Endothelial cell of umbilical vein (primary cell): ENCODE measurements at regions not wholly inside any gene's neighbourhood (a gene's known extent, or its start where the extent isn't known, plus 50 kb on each side); places are given as distances from the start of the nearest gene placed in this dataset.

Source experiments
- BruUV-seq: library from RNA; stranded (reverse); fragments of 400-500 nt; replicated peaks from 2 replicates; lab custom pipeline; 2021; lab: Mats Ljungman, UMichigan
- CTCF ChIA-PET: fragments of 300-600, 350-600 bp; sonication (Branson Sonifier 250); formaldehyde crosslinking; loops from one replicate; lab custom pipeline; 2021; ENCODE audit warnings: antibody characterized with exemption, inconsistent platforms; lab: Charles Lee
- POLR2A ChIA-PET: fragments of 300-600, 350-600 bp; sonication (Branson Sonifier 250); formaldehyde crosslinking; loops from one replicate; lab custom pipeline; 2021; ENCODE audit warnings: antibody characterized with exemption, inconsistent platforms; lab: Charles Lee
- DNase-seq: peaks from one replicate; pipeline ENCODE4 v3.0.0-alpha.2; 2011; ENCODE audit warnings: low read depth, low spot score
- FAIRE-seq: peaks from 2 replicates; lab custom pipeline; 2011; peaks lifted over from hg19 to GRCh38; lab: Jason Lieb, UNC
- H2AFZ ChIP-seq: 2 replicates; pipeline ENCODE4 v1.6.0; 2012; ENCODE audit warnings: low read depth, low read length, control low read depth, inconsistent platforms
- H3K27ac ChIP-seq: 2 replicates; pipeline ENCODE4 v1.5.1; 2011; ENCODE audit warnings: low read depth, mild to moderate bottlenecking, control low read depth, low read length, moderate library complexity; ENCODE audit not compliant: insufficient read depth
- H3K27me3 ChIP-seq, 2 experiments: 2 replicates each; pipeline versions ENCODE4 v1.6.0 to v1.6.1; 2011; ENCODE audit warnings: low read length in 2 of 2, mixed read lengths in 1 of 2; ENCODE audit not compliant: control insufficient read depth in 2 of 2, insufficient read depth in 2 of 2
- H3K36me3 ChIP-seq, 2 experiments: 2 replicates in 1 of 2; 3 replicates in 1 of 2; pipeline ENCODE4 v1.5.1; 2011; ENCODE audit warnings: low read length in 2 of 2, mild to moderate bottlenecking in 1 of 2, moderate library complexity in 1 of 2; ENCODE audit not compliant: control insufficient read depth in 2 of 2, insufficient read depth in 2 of 2; ENCODE audit errors: extremely low read depth in 1 of 2
- H3K4me1 ChIP-seq: 3 replicates; pipeline ENCODE4 v1.5.1; 2011; ENCODE audit warnings: mild to moderate bottlenecking, low read length; ENCODE audit not compliant: control insufficient read depth, insufficient read depth; ENCODE audit errors: extremely low read depth
- H3K4me2 ChIP-seq: 2 replicates; pipeline ENCODE4 v1.6.1; 2011; ENCODE audit warnings: low read length, control low read depth, mixed read lengths; ENCODE audit not compliant: insufficient read depth
- H3K4me3 ChIP-seq, 3 experiments: fragments of 200-600 bp in 1 of 3; sonication (generic), shearing (Covaris generic) in 1 of 3; replicated peaks in 1 of 3; 2 replicates each; pipeline ENCODE4 v1.5.1; 2011 to 2016; ENCODE audit warnings: control low read depth in 3 of 3, low read length in 3 of 3, mild to moderate bottlenecking in 2 of 3, inconsistent platforms in 1 of 3, low read depth in 1 of 3, moderate library complexity in 1 of 3; ENCODE audit not compliant: insufficient read depth in 1 of 3
- H3K79me2 ChIP-seq: 2 replicates; pipeline ENCODE4 v1.6.0; 2012; ENCODE audit warnings: low read length, inconsistent platforms; ENCODE audit not compliant: control insufficient read depth, insufficient read depth
- H3K9ac ChIP-seq: replicated peaks from 2 replicates; pipeline ENCODE3; 2011; ENCODE audit warnings: low read length, control low read depth; ENCODE audit not compliant: insufficient read depth; ENCODE audit errors: extremely low read depth
- H3K9me1 ChIP-seq: replicated peaks from 3 replicates; pipeline ENCODE4 v1.6.0; 2011; ENCODE audit warnings: mild to moderate bottlenecking, low read length; ENCODE audit not compliant: control insufficient read depth, insufficient read depth; ENCODE audit errors: extremely low read depth
- H3K9me3 ChIP-seq: replicated peaks from 2 replicates; pipeline ENCODE4 v1.5.1; 2012; ENCODE audit warnings: low read length, inconsistent platforms; ENCODE audit not compliant: control insufficient read depth, insufficient read depth
- H4K20me1 ChIP-seq: replicated peaks from 2 replicates; pipeline ENCODE3; 2011; ENCODE audit warnings: mild to moderate bottlenecking, low read length; ENCODE audit not compliant: control insufficient read depth, insufficient read depth; ENCODE audit errors: extremely low read depth
- CTCF ChIP-seq, 2 donors: IDR thresholded peaks; 1 replicate in 1 of 2; 2 replicates in 1 of 2; pipeline ENCODE4 v1.5.1; 2011; ENCODE audit warnings: low read length in 2 of 2, mild to moderate bottlenecking in 2 of 2, moderate library complexity in 2 of 2, control low read depth in 1 of 2, inconsistent platforms in 1 of 2, low read depth in 1 of 2; ENCODE audit not compliant: insufficient read depth in 1 of 2; ENCODE audit errors: extremely low read depth in 1 of 2
- EZH2 ChIP-seq: IDR thresholded peaks from 2 replicates; pipeline ENCODE4 v1.6.1; 2012; ENCODE audit warnings: borderline replicate concordance, low read depth, mild to moderate bottlenecking, moderate library complexity, low read length, inconsistent platforms; ENCODE audit not compliant: severe bottlenecking
- FOS ChIP-seq: IDR thresholded peaks from 2 replicates; pipeline ENCODE4 v1.6.1; 2011; ENCODE audit warnings: mild to moderate bottlenecking, low read length, moderate library complexity, borderline replicate concordance; ENCODE audit not compliant: insufficient read depth
- GATA2 ChIP-seq: IDR thresholded peaks from 2 replicates; pipeline ENCODE4 v1.7.0; 2011; ENCODE audit warnings: low read depth, mild to moderate bottlenecking, moderate library complexity, mixed read lengths, low read length; ENCODE audit not compliant: insufficient read length, insufficient read depth
- JUN ChIP-seq: IDR thresholded peaks from 2 replicates; pipeline ENCODE4 v1.6.1; 2011; ENCODE audit warnings: borderline replicate concordance, low read depth; ENCODE audit not compliant: insufficient read length, insufficient read depth
- MAX ChIP-seq: IDR thresholded peaks from 2 replicates; pipeline ENCODE4 v1.6.1; 2011; ENCODE audit not compliant: insufficient read depth, insufficient read length
- MYC ChIP-seq: IDR thresholded peaks from one replicate; pipeline ENCODE4 v1.6.1; 2011; ENCODE audit warnings: mild to moderate bottlenecking, low read depth, low read length
- POLR2A ChIP-seq: IDR thresholded peaks from 2 replicates; pipeline ENCODE4 v1.6.1; 2012; ENCODE audit warnings: low read depth, mild to moderate bottlenecking, control low read depth, low read length
- POLR2AphosphoS5 ChIP-seq: IDR thresholded peaks from 2 replicates; pipeline ENCODE4 v1.6.1; 2012; ENCODE audit warnings: low read depth, mild to moderate bottlenecking, control low read depth, low read length, moderate library complexity; ENCODE audit not compliant: insufficient read depth
- dilution Hi-C: fragments of 300-500 bp; cut with MboI; formaldehyde crosslinking; loops from one replicate; pipeline ENCODE4 v1.15.0; 2019; ENCODE audit warnings: low sequenced_read_pairs; ENCODE audit not compliant: extremely low pct_ligation_motif_present
- intact Hi-C: fragments of 100-400 bp; cut with micrococcal nuclease; formaldehyde crosslinking; loops from one replicate; pipeline ENCODE4 v1.10.0; 2022

- Histone ChIP-seq H3K4me1 (peaks cover 2% of the 10 kb centered on the region), H3K9me3 (no peaks in the 10 kb centered on the region), H3K36me3 (no peaks in the 10 kb centered on the region), H3K4me3 (no peak overlapping the region), H3K4me2 (no peak overlapping the region), H3K27me3 (no peaks in the 10 kb centered on the region), H2AFZ (no peak overlapping the region), H3K27ac (no peak overlapping the region), H3K9ac (no peak overlapping the region), H3K79me2 (no peaks in the 10 kb centered on the region), H4K20me1 (no peaks in the 10 kb centered on the region), H3K9me1 (no peaks in the 10 kb centered on the region)
- dilution Hi-C loops (no loop called here), intact Hi-C loops (no loop called here)
- DNase-seq (no peak), FAIRE-seq (no peak)
- TF ChIP-seq POLR2A = no peak
- no peak for TF ChIP-seq GATA2
- no peak for TF ChIP-seq CTCF (IDR thresholded peaks at IDR 0.05; ENCODE audit: extremely low read depth in 1 of 2, insufficient read depth in 1 of 2, low read depth in 1 of 2, low read length in 2 of 2)
- no peak for TF ChIP-seq FOS
- no peak for TF ChIP-seq MAX
- no peak for TF ChIP-seq POLR2AphosphoS5
- no peak for TF ChIP-seq JUN
- TF ChIP-seq EZH2 = no peak
- TF ChIP-seq MYC = no peak
- CTCF ChIA-PET = interaction anchor here (0.9 kb wide), 1 partner anchor 14 kb away, joined by 3 read pairs; no protein-coding TSS in a partner anchor
- BruUV-seq = no TSS peak
- POLR2A ChIA-PET = no interaction called here
Observed at GRCh38 chr5:120382833-120383232, 81.3 kb upstream of the PRR16 start.
